ENCODE measurements at regions not wholly inside any gene's neighbourhood (a gene's known extent, or its start where the extent isn't known, plus 50 kb on each side); places are given as distances from the start of the nearest gene placed in this dataset.

DNA sequence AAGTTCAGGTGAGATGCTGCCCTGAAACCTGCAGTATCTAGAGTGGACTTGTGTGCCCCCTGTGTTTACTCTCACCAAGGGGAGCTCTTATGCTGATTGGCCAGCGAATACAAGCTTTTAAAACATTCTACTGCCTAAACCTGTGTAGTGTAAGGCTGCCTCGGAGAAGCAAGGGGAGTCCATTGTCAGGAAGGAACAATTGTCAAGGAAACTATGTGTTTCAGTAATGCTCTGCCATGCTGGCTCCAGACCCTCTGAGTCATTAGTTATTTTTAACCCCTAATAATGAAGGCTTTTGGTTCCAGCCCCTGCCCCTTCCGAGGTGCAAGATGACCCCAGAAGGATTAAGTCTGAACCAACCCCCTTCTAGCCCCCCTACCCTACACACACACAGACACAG is 66.1 kb upstream of the CHMP2B start (continued):
- TF ChIP-seq ZNF883 (CRISPR knock-in tag; IDR thresholded peaks at IDR 0.05; ENCODE audit: not compliant biosample characterization) (no peak), ZNF234 (CRISPR knock-in tag; conservative IDR thresholded peaks at IDR 0.05) (no peak), ZNF253 (CRISPR knock-in tag; IDR thresholded peaks at IDR 0.05; ENCODE audit: borderline replicate concordance) (no peak), MEF2D (CRISPR knock-in tag; IDR thresholded peaks at IDR 0.05) (no peak), POLR2AphosphoS5 (IDR thresholded peaks at IDR 0.05; ENCODE audit: low read depth, low read length) (no peak), ZBTB21 (CRISPR knock-in tag; IDR thresholded peaks at IDR 0.05) (no peak), PPARG (CRISPR knock-in tag; conservative IDR thresholded peaks at IDR 0.05) (no peak), RFX3 (CRISPR knock-in tag; IDR thresholded peaks at IDR 0.05) (no peak), PHF21A (CRISPR knock-in tag; IDR thresholded peaks at IDR 0.05) (no peak), ZNF703 (CRISPR knock-in tag; IDR thresholded peaks at IDR 0.05; ENCODE audit: borderline replicate concordance) (no peak), FOXK2 (IDR thresholded peaks at IDR 0.05) (no peak), FUBP1 (CRISPR knock-in tag; IDR thresholded peaks at IDR 0.05; ENCODE audit: borderline replicate concordance) (no peak), ZBTB20 (CRISPR knock-in tag; IDR thresholded peaks at IDR 0.05; ENCODE audit: borderline replicate concordance, low read depth) (no peak)
- TF ChIP-seq, protein P1, sequence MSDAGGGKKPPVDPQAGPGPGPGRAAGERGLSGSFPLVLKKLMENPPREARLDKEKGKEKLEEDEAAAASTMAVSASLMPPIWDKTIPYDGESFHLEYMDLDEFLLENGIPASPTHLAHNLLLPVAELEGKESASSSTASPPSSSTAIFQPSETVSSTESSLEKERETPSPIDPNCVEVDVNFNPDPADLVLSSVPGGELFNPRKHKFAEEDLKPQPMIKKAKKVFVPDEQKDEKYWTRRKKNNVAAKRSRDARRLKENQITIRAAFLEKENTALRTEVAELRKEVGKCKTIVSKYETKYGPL (CRISPR knock-in tag; IDR thresholded peaks at IDR 0.05), result no peak
